Natural killer cell (primary cell): ENCODE measurements at regions not wholly inside any gene's neighbourhood (a gene's known extent, or its start where the extent isn't known, plus 50 kb on each side); places are given as distances from the start of the nearest gene placed in this dataset.

Source experiments
- ATAC-seq, 3 donors: fragments of 150-1000 bp in 2 of 3; fragments of 200-7000 bp in 1 of 3; cut with Tn5 transposase; 1 replicate in 1 of 3; 2 replicates in 2 of 3; pipeline ENCODE4 v1.10.0; 2021; ENCODE audit warnings: mild to moderate bottlenecking in 2 of 3, moderate library complexity in 2 of 3
- DNase-seq, 2 donors: peaks; one replicate each; pipeline versions ENCODE4 v3.0.0 to v3.0.0-alpha.2; 2013 to 2021; ENCODE audit warnings: mixed read lengths in 1 of 2
- H3K27ac ChIP-seq: one replicate; pipeline ENCODE4 v1.5.1; 2013; ENCODE audit warnings: mild to moderate bottlenecking, low read length
- H3K27me3 ChIP-seq: one replicate; pipeline ENCODE4 v1.6.1; 2013; ENCODE audit warnings: low read length; ENCODE audit not compliant: control insufficient read depth, insufficient read depth
- H3K36me3 ChIP-seq: one replicate; pipeline ENCODE4 v1.6.1; 2013; ENCODE audit warnings: low read length; ENCODE audit not compliant: control insufficient read depth, insufficient read depth
- H3K4me1 ChIP-seq: one replicate; pipeline ENCODE4 v1.6.1; 2013; ENCODE audit warnings: low read length; ENCODE audit not compliant: control insufficient read depth, insufficient read depth
- H3K4me3 ChIP-seq: one replicate; pipeline ENCODE4 v1.5.1; 2013; ENCODE audit warnings: low read length
- H3K9me3 ChIP-seq: one replicate; pipeline ENCODE4 v1.6.1; 2013; ENCODE audit warnings: low read length; ENCODE audit not compliant: control insufficient read depth, insufficient read depth
- H3K27ac Mint-ChIP-seq, 2 donors: one replicate each; pipeline ENCODE4 v1.8.0; 2022; ENCODE audit warnings: mild to moderate bottlenecking in 2 of 2, mixed read lengths in 2 of 2, moderate library complexity in 1 of 2
- H3K27me3 Mint-ChIP-seq, 2 donors: one replicate each; pipeline ENCODE4 v1.8.0; 2022; ENCODE audit warnings: low read depth in 2 of 2, mixed read lengths in 2 of 2
- H3K36me3 Mint-ChIP-seq: one replicate; pipeline ENCODE4 v1.8.0; 2022; ENCODE audit warnings: mixed read lengths
- H3K4me1 Mint-ChIP-seq, 2 donors: one replicate each; pipeline ENCODE4 v1.8.0; 2022; ENCODE audit warnings: mixed read lengths in 2 of 2
- H3K4me3 Mint-ChIP-seq: one replicate; pipeline ENCODE4 v1.8.0; 2022; ENCODE audit warnings: mild to moderate bottlenecking, moderate library complexity, mixed read lengths
- H3K9me3 Mint-ChIP-seq, 2 donors: one replicate each; pipeline ENCODE4 v1.8.0; 2022; ENCODE audit warnings: mixed read lengths in 2 of 2
- WGBS: methylation state at CpG from one replicate; pipeline ENCODE4 v1.1.7; 2013; ENCODE audit warnings: missing lambda C conversion rate; ENCODE audit not compliant: insufficient coverage; 5-methylcytosine and 5-hydroxymethylcytosine counted together
- intact Hi-C: fragments of 100-400 bp; cut with micrococcal nuclease; formaldehyde crosslinking; loops from one replicate; pipeline ENCODE4 v1.14.2; 2022
- TF ChIP-seq, protein P1 (sequence below): fragments of 200-600 bp; IDR thresholded peaks from one replicate; pipeline ENCODE4 v1.8.0; 2022; ENCODE audit warnings: antibody characterized with exemption

DNA sequence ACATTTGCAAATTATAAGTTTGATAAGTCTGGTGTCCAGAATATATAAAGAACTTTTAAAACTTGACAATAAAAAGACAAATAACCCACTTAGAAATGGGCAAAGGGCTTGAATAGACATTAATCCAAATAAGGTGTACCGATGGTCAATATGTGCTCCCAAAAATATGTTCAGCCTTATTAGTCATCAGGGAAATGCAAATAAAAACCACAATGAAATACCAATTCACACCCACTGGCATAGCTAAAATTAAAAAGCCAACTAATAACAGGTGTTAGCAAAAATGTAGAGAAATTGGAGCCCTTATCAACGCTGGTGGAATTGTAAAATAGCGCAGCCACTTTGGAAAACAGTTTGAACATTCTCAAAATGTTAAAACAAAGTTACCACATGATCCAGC is 79.0 kb upstream of the SCG2 start:
- Mint-ChIP-seq H3K27ac (no peak overlapping the region), H3K4me3 (no peak overlapping the region), H3K27me3 (peaks cover 0 to 6% of the 10 kb centered on the region in 2 donors), H3K36me3 (no peaks in the 10 kb centered on the region), H3K4me1 (no peaks in the 10 kb centered on the region), H3K9me3 (no peaks in the 10 kb centered on the region)
- intact Hi-C loops, result no loop called here
- Histone ChIP-seq H3K27ac (no peak overlapping the region), H3K36me3 (no peaks in the 10 kb centered on the region), H3K27me3 (no peaks in the 10 kb centered on the region), H3K4me3 (no peak overlapping the region), H3K9me3 (no peaks in the 10 kb centered on the region), H3K4me1 (no peaks in the 10 kb centered on the region)
- DNase-seq, result no peak
- TF ChIP-seq, protein P1, sequence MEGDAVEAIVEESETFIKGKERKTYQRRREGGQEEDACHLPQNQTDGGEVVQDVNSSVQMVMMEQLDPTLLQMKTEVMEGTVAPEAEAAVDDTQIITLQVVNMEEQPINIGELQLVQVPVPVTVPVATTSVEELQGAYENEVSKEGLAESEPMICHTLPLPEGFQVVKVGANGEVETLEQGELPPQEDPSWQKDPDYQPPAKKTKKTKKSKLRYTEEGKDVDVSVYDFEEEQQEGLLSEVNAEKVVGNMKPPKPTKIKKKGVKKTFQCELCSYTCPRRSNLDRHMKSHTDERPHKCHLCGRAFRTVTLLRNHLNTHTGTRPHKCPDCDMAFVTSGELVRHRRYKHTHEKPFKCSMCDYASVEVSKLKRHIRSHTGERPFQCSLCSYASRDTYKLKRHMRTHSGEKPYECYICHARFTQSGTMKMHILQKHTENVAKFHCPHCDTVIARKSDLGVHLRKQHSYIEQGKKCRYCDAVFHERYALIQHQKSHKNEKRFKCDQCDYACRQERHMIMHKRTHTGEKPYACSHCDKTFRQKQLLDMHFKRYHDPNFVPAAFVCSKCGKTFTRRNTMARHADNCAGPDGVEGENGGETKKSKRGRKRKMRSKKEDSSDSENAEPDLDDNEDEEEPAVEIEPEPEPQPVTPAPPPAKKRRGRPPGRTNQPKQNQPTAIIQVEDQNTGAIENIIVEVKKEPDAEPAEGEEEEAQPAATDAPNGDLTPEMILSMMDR, result no peak
- 38% methylated on average over 2 of the region's 3 CpGs for WGBS
- ATAC-seq, result no peak

DNA sequence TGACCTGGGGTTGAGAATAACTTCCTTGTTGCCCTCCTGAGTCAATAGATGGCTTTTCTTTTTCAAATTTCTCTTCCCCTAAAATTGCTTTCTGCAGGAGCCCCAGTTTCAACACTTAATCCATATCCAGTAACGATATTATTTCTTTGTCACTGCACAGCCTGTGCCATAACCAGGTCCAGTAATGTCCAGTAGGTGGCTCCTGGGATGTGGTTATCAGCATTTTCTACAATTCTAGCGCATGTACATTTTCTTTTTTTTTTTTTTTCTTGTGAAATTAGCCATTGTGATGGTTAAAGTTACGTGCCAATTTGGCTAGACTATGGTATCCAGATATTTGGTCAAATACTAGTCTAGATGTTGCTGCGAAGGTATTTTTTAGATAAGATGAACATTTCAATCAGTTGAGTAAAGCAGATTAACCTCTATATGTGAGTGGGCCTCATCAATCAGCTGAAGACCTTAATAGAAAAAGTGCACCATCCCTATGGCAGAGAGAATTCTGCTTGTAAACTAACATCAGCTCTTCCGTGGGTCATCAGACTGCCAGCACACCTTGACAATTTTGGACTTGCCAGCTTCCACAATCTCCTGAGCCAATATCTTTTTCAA is 72.9 kb upstream of the SCG2 start:
- Histone ChIP-seq H3K27me3 (peaks cover 2% of the 10 kb centered on the region), H3K27ac (no peak overlapping the region), H3K4me1 (no peaks in the 10 kb centered on the region), H3K36me3 (no peaks in the 10 kb centered on the region), H3K4me3 (no peak overlapping the region), H3K9me3 (no peaks in the 10 kb centered on the region)
- WGBS, result 91% methylated on average over 5 of the region's 5 CpGs
- H3K4me1 Mint-ChIP-seq, result no peaks in the 10 kb centered on the region
- DNase-seq (no peak), ATAC-seq (no peak)
- H3K27ac Mint-ChIP-seq, result no peak overlapping the region
- H3K4me3 Mint-ChIP-seq, result no peak overlapping the region
- H3K9me3 Mint-ChIP-seq, result no peaks in the 10 kb centered on the region
- no peaks in the 10 kb centered on the region for H3K36me3 Mint-ChIP-seq
- peaks cover 12 to 21% of the 10 kb centered on the region in 2 donors for H3K27me3 Mint-ChIP-seq
- intact Hi-C loops, result no loop called here
- TF ChIP-seq, protein P1, result no peak

DNA sequence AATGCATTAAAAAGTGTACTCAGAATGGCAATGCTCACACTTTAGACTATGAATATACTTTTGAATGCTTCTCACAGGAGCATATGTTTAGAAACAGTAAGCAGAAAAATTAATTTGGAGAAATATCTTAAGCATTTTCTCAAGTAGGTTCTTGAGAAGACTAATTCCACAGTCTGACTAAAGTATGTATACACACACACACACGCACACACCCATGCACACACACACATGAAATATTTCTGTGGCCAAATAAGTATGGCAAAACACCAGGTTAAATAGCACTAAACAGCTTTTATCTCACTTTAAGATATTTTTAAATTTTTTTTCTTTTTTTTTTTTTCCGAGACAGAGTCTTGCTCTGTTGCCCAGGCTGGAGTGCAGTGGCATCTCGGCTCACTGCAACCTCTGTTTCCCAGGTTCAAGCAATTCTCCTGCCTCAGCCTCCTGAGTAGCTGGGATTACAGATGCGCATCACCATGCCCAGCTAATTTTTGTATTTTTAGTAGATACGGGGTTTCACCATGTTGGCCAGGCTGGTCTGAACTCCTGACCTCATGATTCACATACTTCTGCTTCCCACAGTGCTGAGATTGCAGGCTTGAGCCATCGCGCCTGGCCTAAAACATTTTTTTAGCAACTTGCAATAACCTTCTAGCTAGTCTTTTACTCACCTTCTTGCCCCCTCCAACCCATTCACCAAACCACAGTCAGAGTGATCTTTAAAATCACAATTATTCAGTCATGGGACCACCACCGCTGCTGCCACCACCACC is 67.5 kb upstream of the SCG2 start:
- H3K27me3 ChIP-seq, result peaks cover 2% of the 10 kb centered on the region
- H3K27me3 Mint-ChIP-seq, result peaks cover 24 to 32% of the 10 kb centered on the region in 2 donors
- no peak overlapping the region for H3K4me3 Mint-ChIP-seq
- DNase-seq, result no peak
- no peaks in the 10 kb centered on the region for H3K4me1 Mint-ChIP-seq
- no peak overlapping the region for H3K4me3 ChIP-seq
- H3K4me1 ChIP-seq, result no peaks in the 10 kb centered on the region
- ATAC-seq, result no peak
- no peak overlapping the region for H3K27ac ChIP-seq
- H3K9me3 ChIP-seq, result no peaks in the 10 kb centered on the region
- H3K9me3 Mint-ChIP-seq, result no peaks in the 10 kb centered on the region
- 94% methylated on average over 8 of the region's 8 CpGs for WGBS
- TF ChIP-seq, protein P1, result no peak
- intact Hi-C loops, result no loop called here
- H3K36me3 ChIP-seq, result no peaks in the 10 kb centered on the region
- H3K36me3 Mint-ChIP-seq, result no peaks in the 10 kb centered on the region
- H3K27ac Mint-ChIP-seq, result no peak overlapping the region
